HTR-8/SVneo (cell line): ENCODE measurements at regions not wholly inside any gene's neighbourhood (a gene's known extent, or its start where the extent isn't known, plus 50 kb on each side); places are given as distances from the start of the nearest gene placed in this dataset.
"Not testable (repeated sequence)": the region's sequence is repeated elsewhere in the genome, so short reads cannot be mapped to it uniquely, and the experiment has no call there.

ENCODE experiments used
- DNase-seq: peaks from one replicate; pipeline ENCODE4 v3.0.0; 2011; ENCODE audit warnings: low spot score, mixed read lengths; ENCODE audit not compliant: insufficient read length
- FAIRE-seq: peaks from 2 replicates; lab custom pipeline; 2011; peaks lifted over from hg19 to GRCh38; lab: Jason Lieb, UNC

GRCh38 chr5:89711526-89711925 is 698.0 kb downstream of the CETN3 start:
- FAIRE-seq (no peak), DNase-seq (no peak)

DNA sequence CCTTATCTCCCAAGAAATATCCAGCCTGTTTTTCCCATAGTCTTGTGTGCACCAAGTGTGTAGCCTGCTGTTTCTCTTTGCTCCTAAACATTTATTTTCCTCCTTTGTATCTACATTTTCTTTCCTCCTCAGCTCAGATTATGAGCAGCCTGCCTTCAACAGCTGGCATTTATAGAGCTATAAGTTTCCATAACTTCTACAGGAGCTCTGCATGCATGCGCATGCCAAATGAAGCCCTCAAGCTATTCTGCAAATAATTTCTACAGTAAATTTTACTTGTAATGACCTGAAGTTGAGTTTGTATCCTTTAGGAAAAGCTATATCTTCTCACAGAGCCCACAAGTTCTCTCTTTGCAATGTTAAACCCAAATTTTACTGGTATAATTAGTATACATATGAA is 699.5 kb downstream of the CETN3 start:
- DNase-seq (no peak), FAIRE-seq (no peak)

- DNase-seq: no peak
- FAIRE-seq: no peak
Measured at GRCh38 chr5:89707891-89708290, 701.7 kb downstream of the CETN3 start.

- no peak for FAIRE-seq
Measured at GRCh38 chr5:89706731-89707130, 702.8 kb downstream of the CETN3 start.

GRCh38 chr5:89703817-89704216 is 705.7 kb downstream of the CETN3 start:
- DNase-seq: no peak
- no peak for FAIRE-seq

More at GRCh38 chr5:89706731-89707130, 702.8 kb downstream of the CETN3 start:
- no peak for DNase-seq

DNA sequence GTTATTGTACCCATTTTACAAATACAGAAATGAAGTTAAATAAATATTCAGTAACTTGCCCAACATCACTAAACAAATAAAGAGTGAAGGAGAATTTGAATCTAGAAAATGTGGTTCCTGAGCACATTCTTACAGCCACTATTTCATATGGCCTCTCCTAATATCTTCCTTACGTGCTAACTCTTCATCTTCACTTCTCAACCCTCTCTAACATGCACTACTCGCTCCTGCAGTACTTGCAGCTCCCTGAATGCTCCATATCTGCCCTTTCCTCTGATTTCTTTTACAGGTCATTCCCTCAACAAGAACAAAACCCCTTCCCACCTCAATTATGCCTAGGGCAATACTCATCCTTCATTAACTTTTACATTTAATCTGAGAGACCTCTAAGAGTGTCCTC is 711.5 kb downstream of the CETN3 start:
- no peak for DNase-seq
- FAIRE-seq: no peak

GRCh38 chr5:89697581-89697980 is 712.0 kb downstream of the CETN3 start:
- FAIRE-seq: no peak
- no peak for DNase-seq

- FAIRE-seq (no peak), DNase-seq (no peak)
Measured at GRCh38 chr5:89695371-89695770, 714.2 kb downstream of the CETN3 start.

DNA sequence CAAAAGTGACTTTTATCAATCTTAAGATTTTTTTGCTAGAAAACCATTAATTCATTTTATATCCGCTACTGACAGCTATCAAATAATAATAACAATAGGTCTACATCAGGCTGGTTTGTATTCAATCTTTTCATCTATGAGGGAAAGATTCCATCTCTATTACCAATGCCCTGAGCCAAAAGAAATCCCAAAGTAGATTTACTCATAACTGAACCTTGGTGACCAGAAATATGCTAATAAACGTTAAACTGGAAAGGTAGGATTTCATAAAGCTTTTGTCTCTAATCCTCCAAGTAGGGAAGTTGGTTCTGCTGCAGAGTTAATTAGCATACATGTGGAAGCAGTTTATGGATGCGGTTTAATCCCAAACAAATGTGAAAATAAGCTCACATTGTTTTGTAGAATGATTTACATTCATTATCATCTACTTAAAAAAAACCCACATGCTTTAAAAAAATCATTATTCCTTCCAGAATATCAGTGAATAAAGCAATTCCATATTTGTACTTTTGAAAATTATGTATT is 715.5 kb downstream of the CETN3 start:
- DNase-seq (no peak), FAIRE-seq (no peak)

DNA sequence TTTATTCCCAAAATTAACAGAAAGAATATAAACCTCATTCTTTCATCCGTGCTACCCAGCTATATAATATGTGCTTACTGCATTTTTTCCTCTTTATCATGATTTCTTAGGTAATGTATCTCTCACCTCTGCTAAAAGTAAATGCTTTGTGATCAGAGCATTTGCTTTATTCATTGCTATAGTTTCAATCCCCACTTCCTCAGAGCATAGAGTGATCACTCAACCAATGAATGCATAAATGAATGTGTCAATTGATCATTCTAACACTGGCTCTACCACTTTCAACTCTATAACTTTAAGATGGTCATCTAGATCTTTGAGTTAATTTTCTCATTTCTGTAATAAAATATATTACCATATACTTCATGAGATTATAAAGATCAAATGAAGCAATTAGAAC is 719.2 kb downstream of the CETN3 start:
- DNase-seq (no peak), FAIRE-seq (no peak)

GRCh38 chr5:89686081-89686765 is 723.3 kb downstream of the CETN3 start:
- FAIRE-seq (no peak), DNase-seq (no peak)

DNA sequence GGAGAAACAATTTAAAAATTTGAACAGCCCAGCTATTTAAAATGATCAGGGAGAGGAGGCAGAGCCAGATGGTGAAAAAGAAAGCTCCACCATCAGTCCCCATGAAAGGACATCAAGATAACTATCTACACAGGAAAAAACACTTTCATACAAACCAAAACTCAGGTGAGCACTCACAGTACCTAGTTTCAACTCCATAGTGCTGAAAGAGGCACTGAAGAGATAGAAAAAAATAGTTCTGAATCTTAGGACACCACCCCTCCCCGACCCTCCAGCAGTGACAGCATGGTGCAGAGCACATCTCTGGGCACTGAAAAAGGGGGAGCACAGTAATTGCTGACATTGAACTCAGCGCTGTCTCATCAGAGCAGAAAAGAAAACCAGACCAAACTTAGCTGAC is 732.9 kb downstream of the CETN3 start:
- FAIRE-seq (no peak), DNase-seq (no peak)

- FAIRE-seq (no peak), DNase-seq (no peak)
Measured at GRCh38 chr5:89673019-89673418, 736.5 kb downstream of the CETN3 start.

DNA sequence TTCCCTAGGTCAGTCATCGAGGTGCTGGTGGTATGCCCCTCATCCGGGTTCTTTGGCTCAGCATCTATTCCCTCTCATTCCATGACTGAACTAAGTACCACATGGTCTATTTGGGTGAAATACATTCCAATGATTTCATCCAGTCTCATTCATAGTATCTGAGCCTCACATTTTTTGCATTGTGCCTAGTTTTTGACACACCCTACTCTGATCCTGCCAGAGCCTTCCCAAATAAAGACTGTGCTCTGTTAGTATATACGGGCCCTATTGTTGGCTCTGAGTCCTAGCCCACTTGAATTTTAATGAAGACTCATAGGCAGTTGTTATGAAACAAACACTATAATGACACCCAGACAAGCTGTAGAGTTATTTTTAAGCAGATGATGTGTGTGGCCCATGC is 740.7 kb downstream of the CETN3 start:
- DNase-seq: no peak
- no peak for FAIRE-seq

- no peak for FAIRE-seq
Measured at GRCh38 chr5:89662499-89662898, 747.1 kb downstream of the CETN3 start.

DNA sequence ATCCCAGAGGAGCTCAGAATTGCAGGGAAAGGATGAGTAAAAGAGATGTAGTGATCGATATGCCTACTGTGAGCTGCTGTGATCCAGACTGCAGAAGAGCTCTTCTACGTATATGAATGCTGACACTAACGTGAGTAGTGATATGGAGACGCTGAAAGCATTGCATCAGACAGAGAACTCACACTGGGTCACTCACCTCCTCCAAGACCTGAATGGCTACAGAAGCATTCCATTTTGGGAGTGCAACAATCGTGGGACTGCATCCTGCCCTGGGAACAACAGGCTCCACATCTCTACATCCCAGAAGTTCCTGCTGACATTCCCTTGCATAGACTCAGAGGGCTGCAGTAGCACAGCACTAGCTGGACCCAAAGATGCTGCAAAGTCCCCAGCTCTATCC is 755.9 kb upstream of the MEF2C start:
- DNase-seq (no peak), FAIRE-seq (no peak)

More at GRCh38 chr5:89662499-89662898, 747.1 kb downstream of the CETN3 start:
- no peak for DNase-seq

- DNase-seq, FAIRE-seq: not testable (repeated sequence)
Measured at GRCh38 chr5:89634176-89634575, 751.2 kb upstream of the MEF2C start.

- not testable (repeated sequence) for DNase-seq, FAIRE-seq
Measured at GRCh38 chr5:89630064-89630463, 747.1 kb upstream of the MEF2C start.

DNA sequence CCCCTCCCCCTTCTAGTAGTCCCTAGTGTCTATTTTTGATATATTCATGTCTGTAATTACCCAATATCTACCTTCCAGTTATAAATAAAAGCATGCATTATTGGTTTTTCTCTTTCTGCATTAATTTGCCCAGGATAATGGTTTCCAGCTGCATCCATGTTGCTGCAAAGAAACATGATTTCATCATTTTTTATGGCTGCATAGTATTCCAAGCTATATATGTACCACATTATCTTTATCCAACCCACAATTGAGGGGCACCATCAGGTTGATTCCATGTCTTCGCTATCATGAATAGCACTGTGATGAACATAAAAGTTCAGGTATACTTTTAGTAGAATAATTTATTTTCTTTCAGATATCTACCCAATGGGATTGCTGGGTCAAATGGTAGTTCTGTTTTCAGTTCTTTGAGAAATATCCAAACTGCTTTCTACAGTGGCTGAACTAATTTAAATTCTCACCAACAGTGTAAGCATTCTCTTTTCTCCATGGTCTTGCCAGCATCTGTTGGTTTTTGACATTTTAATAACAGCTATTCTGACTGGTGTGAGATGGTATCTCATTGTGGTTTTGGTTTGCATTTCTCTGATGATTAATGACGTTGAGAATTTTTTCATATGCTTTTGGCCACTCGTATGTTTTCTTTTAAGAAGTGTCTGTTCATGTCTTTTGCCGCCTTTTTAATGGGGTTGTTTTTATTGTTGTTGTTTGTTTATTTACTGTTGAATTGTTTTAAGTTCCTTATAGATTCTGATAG is 746.1 kb upstream of the MEF2C start:
- FAIRE-seq: no peak

DNA sequence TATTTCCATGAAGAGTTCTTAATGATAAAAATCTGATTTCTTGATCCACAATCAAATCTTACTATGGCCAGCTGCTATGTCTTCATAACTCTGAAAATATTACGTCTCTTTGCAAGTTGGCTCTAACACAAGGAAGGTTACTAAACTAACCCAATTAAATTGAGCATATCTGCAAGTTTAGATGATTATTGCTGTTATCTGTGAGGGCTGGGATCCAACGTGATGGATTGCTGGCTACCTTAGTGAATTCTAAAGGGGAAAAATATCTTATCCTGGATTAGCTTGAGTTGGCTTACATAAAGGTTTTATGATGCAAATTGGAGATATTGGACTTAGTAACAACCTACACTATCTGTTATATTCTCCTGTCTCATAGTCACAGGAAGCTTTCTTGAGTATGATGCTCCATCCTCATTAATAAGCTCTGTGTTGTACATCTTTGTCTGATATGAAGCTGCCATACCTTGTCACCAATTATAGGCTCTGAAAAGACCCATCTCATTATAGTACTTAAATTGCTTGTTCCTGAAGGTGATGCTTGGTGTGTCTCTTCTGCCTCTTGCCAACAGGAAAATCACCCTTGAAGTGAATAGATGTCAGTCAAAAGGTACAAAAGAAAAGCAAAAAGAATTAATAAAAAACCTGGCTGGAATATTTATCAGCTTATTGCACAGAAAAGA is 733.0 kb upstream of the MEF2C start:
- no peak for DNase-seq

More for the DNA sequence above, 746.1 kb upstream of the MEF2C start:
- no peak for DNase-seq

More for the DNA sequence above, 733.0 kb upstream of the MEF2C start:
- FAIRE-seq: no peak
